Hepatocyte (in vitro differentiated cells): ENCODE measurements at regions not wholly inside any gene's neighbourhood (a gene's known extent, or its start where the extent isn't known, plus 50 kb on each side); places are given as distances from the start of the nearest gene placed in this dataset.
"Not testable (repeated sequence)": the region's sequence is repeated elsewhere in the genome, so short reads cannot be mapped to it uniquely, and the experiment has no call there.

Experiments
- DNase-seq: peaks from one replicate; pipeline ENCODE4 v3.0.0-alpha.2; 2016; ENCODE audit warnings: low spot score
- H2AFZ ChIP-seq: fragments of 200-600 bp; sonication (generic); 2 replicates; pipeline ENCODE4 v1.6.0; 2016; ENCODE audit warnings: antibody characterized with exemption, mild to moderate bottlenecking
- H3K27ac ChIP-seq: fragments of 200-600 bp; sonication (generic); 2 replicates; pipeline ENCODE4 v1.5.1; 2016; ENCODE audit warnings: mild to moderate bottlenecking
- H3K27me3 ChIP-seq: fragments of 200-600 bp; sonication (generic); 2 replicates; pipeline ENCODE4 v1.6.1; 2016
- H3K36me3 ChIP-seq: fragments of 200-600 bp; sonication (generic); replicated peaks from 2 replicates; pipeline ENCODE4 v1.5.1; 2016; ENCODE audit warnings: low read depth; ENCODE audit not compliant: insufficient read depth
- H3K4me1 ChIP-seq: fragments of 200-600 bp; sonication (generic); 2 replicates; pipeline ENCODE4 v1.5.1; 2016; ENCODE audit warnings: mild to moderate bottlenecking, moderate library complexity; ENCODE audit not compliant: insufficient read depth
- H3K4me2 ChIP-seq: fragments of 200-600 bp; sonication (generic); 2 replicates; pipeline ENCODE4 v1.6.0; 2016
- H3K4me3 ChIP-seq: fragments of 200-600 bp; sonication (generic); 2 replicates; pipeline ENCODE4 v1.5.1; 2016; ENCODE audit warnings: mild to moderate bottlenecking
- H3K79me2 ChIP-seq: fragments of 200-600 bp; sonication (generic); 2 replicates; pipeline ENCODE4 v1.6.0; 2017; ENCODE audit warnings: mild to moderate bottlenecking
- H3K9me2 ChIP-seq: fragments of 200-600 bp; sonication (generic); replicated peaks from 2 replicates; pipeline ENCODE4 v1.6.0; 2017; ENCODE audit warnings: mild to moderate bottlenecking; ENCODE audit not compliant: insufficient read depth
- H3K9me3 ChIP-seq: fragments of 200-600 bp; sonication (generic); 2 replicates; pipeline ENCODE4 v1.5.1; 2016; ENCODE audit warnings: low read depth, mild to moderate bottlenecking
- H4K20me1 ChIP-seq: fragments of 200-600 bp; sonication (generic); 2 replicates; pipeline ENCODE4 v1.6.0; 2016; ENCODE audit warnings: mild to moderate bottlenecking; ENCODE audit not compliant: insufficient read depth, poor library complexity, severe bottlenecking
- CTCF ChIP-seq: fragments of 200-600 bp; sonication (generic); IDR thresholded peaks from 2 replicates; pipeline ENCODE4 v1.5.1; 2016; ENCODE audit warnings: antibody characterized with exemption, mild to moderate bottlenecking; ENCODE audit not compliant: poor library complexity
- EZH2 ChIP-seq: fragments of 200-600 bp; sonication (generic); IDR thresholded peaks from 2 replicates; pipeline ENCODE4 v1.6.1; 2016; ENCODE audit warnings: antibody characterized with exemption, mild to moderate bottlenecking, borderline replicate concordance
- EZH2phosphoT487 ChIP-seq: fragments of 200-600 bp; sonication (generic); IDR thresholded peaks from one replicate; pipeline ENCODE4 v1.6.1; 2018; ENCODE audit warnings: antibody characterized with exemption, mild to moderate bottlenecking, low read depth, moderate library complexity; ENCODE audit not compliant: unreplicated experiment, severe bottlenecking
- WGBS: methylation state at CpG from one replicate; pipeline ENCODE4 v1.1.6; 2016; ENCODE audit warnings: low lambda C conversion rate; ENCODE audit errors: missing lambda C conversion rate; 5-methylcytosine and 5-hydroxymethylcytosine counted together

- Histone ChIP-seq H3K27ac (no peak overlapping the region), H3K9me3 (no peaks in the 10 kb centered on the region), H3K4me3 (no peak overlapping the region), H3K9me2 (no peaks in the 10 kb centered on the region), H4K20me1 (no peaks in the 10 kb centered on the region), H3K79me2 (no peaks in the 10 kb centered on the region), H3K36me3 (no peaks in the 10 kb centered on the region), H2AFZ (no peak overlapping the region), H3K4me1 (no peaks in the 10 kb centered on the region), H3K4me2 (no peak overlapping the region), H3K27me3 (no peaks in the 10 kb centered on the region)
- WGBS = 73% methylated on average over 6 of the region's 6 CpGs
- no peak for DNase-seq
- TF ChIP-seq EZH2 (no peak), CTCF (no peak), EZH2phosphoT487 (no peak)
These were observed 245.6 kb upstream of the B3GAT1 start for GRCh38 chr11:134657631-134658030.

GRCh38 chr11:134656861-134657540 lies 245.0 kb upstream of the B3GAT1 start:
- TF ChIP-seq EZH2 = no peak
- no peak for TF ChIP-seq CTCF
- TF ChIP-seq EZH2phosphoT487 = no peak
- Histone ChIP-seq H3K4me2 (no peak overlapping the region), H3K36me3 (no peaks in the 10 kb centered on the region), H3K27me3 (no peaks in the 10 kb centered on the region), H2AFZ (no peak overlapping the region), H4K20me1 (no peaks in the 10 kb centered on the region), H3K9me3 (no peaks in the 10 kb centered on the region), H3K9me2 (no peaks in the 10 kb centered on the region), H3K27ac (no peak overlapping the region), H3K4me3 (no peak overlapping the region), H3K4me1 (no peaks in the 10 kb centered on the region), H3K79me2 (no peaks in the 10 kb centered on the region)
- WGBS = 93% methylated on average over 19 of the region's 29 CpGs
- no peak for DNase-seq

GRCh38 chr11:134656086-134656840 lies 244.2 kb upstream of the B3GAT1 start:
- DNase-seq, H3K4me1 ChIP-seq, H3K4me2 ChIP-seq, H3K9me3 ChIP-seq, H3K4me3 ChIP-seq, H3K9me2 ChIP-seq, H2AFZ ChIP-seq, H3K36me3 ChIP-seq, H4K20me1 ChIP-seq, H3K27me3 ChIP-seq, H3K79me2 ChIP-seq, H3K27ac ChIP-seq: not testable (repeated sequence)
- WGBS = 95% methylated on average over 15 of the region's 29 CpGs

- H3K79me2 ChIP-seq = no peaks in the 10 kb centered on the region
- no peaks in the 10 kb centered on the region for H3K36me3 ChIP-seq
- no peak overlapping the region for H2AFZ ChIP-seq
- no peaks in the 10 kb centered on the region for H3K9me3 ChIP-seq
- no peak for TF ChIP-seq EZH2
- no peak for TF ChIP-seq EZH2phosphoT487
- no peaks in the 10 kb centered on the region for H3K27me3 ChIP-seq
- H4K20me1 ChIP-seq = no peaks in the 10 kb centered on the region
- no peak for DNase-seq
- H3K4me2 ChIP-seq = no peak overlapping the region
- H3K9me2 ChIP-seq = no peaks in the 10 kb centered on the region
- no peak overlapping the region for H3K4me3 ChIP-seq
- WGBS = 85% methylated on average over 11 of the region's 11 CpGs
- no peak overlapping the region for H3K27ac ChIP-seq
- H3K4me1 ChIP-seq = no peaks in the 10 kb centered on the region
These were observed 243.3 kb upstream of the B3GAT1 start for GRCh38 chr11:134655189-134655989.
